HCT116 (cell line): ENCODE measurements at regions not wholly inside any gene's neighbourhood (a gene's known extent, or its start where the extent isn't known, plus 50 kb on each side); places are given as distances from the start of the nearest gene placed in this dataset.
"Not testable (repeated sequence)": the region's sequence is repeated elsewhere in the genome, so short reads cannot be mapped to it uniquely, and the experiment has no call there.

Source experiments
- ATAC-seq: fragments of 200-7000 bp; cut with Tn5 transposase; 2 replicates; pipeline ENCODE4 v1.9.1; 2020; ENCODE audit warnings: mild to moderate bottlenecking, moderate library complexity
- BruUV-seq: library from RNA; stranded (reverse); fragments of 400-500 nt; replicated peaks from 2 replicates; lab custom pipeline; 2021; lab: Mats Ljungman, UMichigan
- CTCF ChIA-PET: fragments of 300-600 bp; sonication (Branson Sonifier 250); formaldehyde crosslinking; loops from one replicate; lab custom pipeline; 2021; ENCODE audit warnings: antibody characterized with exemption; lab: Charles Lee
- POLR2A ChIA-PET: fragments of 300-600, 350-600 bp; sonication (Branson Sonifier 250); formaldehyde crosslinking; loops from one replicate; lab custom pipeline; 2021; ENCODE audit warnings: antibody characterized with exemption; lab: Charles Lee
- RAD21 ChIA-PET, 2 experiments: fragments of 300-600 bp; sonication (Branson Sonifier 250); formaldehyde crosslinking; loops; one replicate each; lab custom pipeline; 2023; ENCODE audit warnings: low total read pairs in 2 of 2; ENCODE audit not compliant: uncharacterized antibody in 2 of 2, unreplicated experiment in 2 of 2, low non-redundant PET in 1 of 2; lab: Charles Lee
- DNase-seq: peaks from one replicate; pipeline ENCODE4 v3.0.0-alpha.2; 2010; ENCODE audit warnings: low read depth, low spot score
- H2AFZ ChIP-seq: fragments of 200-600 bp; shearing (Covaris generic), sonication (generic); 2 replicates; pipeline ENCODE4 v1.6.1; 2017; ENCODE audit warnings: low read depth, mixed run types, mixed read lengths, antibody characterized with exemption, low read length; ENCODE audit not compliant: poor library complexity, severe bottlenecking
- H3K27ac ChIP-seq: 2 replicates; pipeline ENCODE4 v1.5.1; 2012; ENCODE audit warnings: low read depth, low read length
- H3K27me3 ChIP-seq: fragments of 200-600 bp; sonication (generic); 2 replicates; pipeline ENCODE4 v1.6.1; 2016; ENCODE audit warnings: mixed run types, low read length, mixed read lengths; ENCODE audit not compliant: insufficient read depth
- H3K36me3 ChIP-seq, 2 experiments: fragments of 200-500 bp in 1 of 2; fragments of 200-600 bp in 1 of 2; sonication (Bioruptor generic) in 1 of 2; sonication (generic) in 1 of 2; 2 replicates each; pipeline versions ENCODE4 v1.5.1 to v1.6.1; 2014 to 2016; ENCODE audit warnings: low read length in 2 of 2, inconsistent platforms in 1 of 2, mixed read lengths in 1 of 2, mixed run types in 1 of 2; ENCODE audit not compliant: insufficient read depth in 2 of 2, control insufficient read depth in 1 of 2
- H3K4me1 ChIP-seq, 2 experiments: fragments of 200-600 bp in 1 of 2; sonication (generic) in 1 of 2; 2 replicates each; pipeline versions ENCODE4 v1.5.1 to v1.6.1; 2012 to 2017; ENCODE audit warnings: low read length in 2 of 2, inconsistent platforms in 1 of 2, mild to moderate bottlenecking in 1 of 2, mixed read lengths in 1 of 2, mixed run types in 1 of 2, moderate library complexity in 1 of 2; ENCODE audit not compliant: insufficient read depth in 2 of 2, control insufficient read depth in 1 of 2
- H3K4me2 ChIP-seq: fragments of 200-600 bp; sonication (generic); 2 replicates; pipeline ENCODE4 v1.6.1; 2017; ENCODE audit warnings: mixed run types, low read length, mixed read lengths
- H3K4me3 ChIP-seq, 2 experiments: fragments of 200-600 bp in 1 of 2; sonication (generic) in 1 of 2; replicated peaks in 1 of 2; 2 replicates each; pipeline ENCODE4 v1.5.1; 2011 to 2016; ENCODE audit warnings: low read length in 2 of 2, control low read depth in 1 of 2, low read depth in 1 of 2, mild to moderate bottlenecking in 1 of 2, mixed read lengths in 1 of 2, mixed run types in 1 of 2
- H3K79me2 ChIP-seq: fragments of 200-600 bp; sonication (generic); 2 replicates; pipeline ENCODE4 v1.6.1; 2017; ENCODE audit warnings: mild to moderate bottlenecking, mixed run types, low read length, moderate library complexity, mixed read lengths; ENCODE audit not compliant: insufficient read depth
- H3K9ac ChIP-seq: fragments of 200-600 bp; sonication (generic); 2 replicates; pipeline ENCODE4 v1.6.1; 2016; ENCODE audit warnings: low read length, mixed read lengths
- H3K9me2 ChIP-seq: fragments of 200-600 bp; sonication (generic), shearing (Covaris generic); 2 replicates; pipeline ENCODE4 v1.6.1; 2017; ENCODE audit warnings: mixed run types, mild to moderate bottlenecking, moderate library complexity; ENCODE audit not compliant: insufficient read depth
- H3K9me3 ChIP-seq, 2 experiments: fragments of 200-500 bp in 1 of 2; fragments of 200-600 bp in 1 of 2; sonication (Bioruptor generic) in 1 of 2; sonication (generic) in 1 of 2; 2 replicates each; pipeline ENCODE4 v1.6.1; 2014 to 2017; ENCODE audit warnings: low read length in 2 of 2, mixed read lengths in 2 of 2, inconsistent platforms in 1 of 2, low read depth in 1 of 2, mild to moderate bottlenecking in 1 of 2, mixed run types in 1 of 2, moderate library complexity in 1 of 2; ENCODE audit not compliant: control insufficient read depth in 1 of 2, insufficient read depth in 1 of 2
- H4K20me1 ChIP-seq: fragments of 200-600 bp; sonication (generic), shearing (Covaris generic); 2 replicates; pipeline ENCODE4 v1.6.1; 2017; ENCODE audit warnings: mixed run types, mild to moderate bottlenecking, moderate library complexity; ENCODE audit not compliant: insufficient read depth
- CBX3 ChIP-seq: IDR thresholded peaks from 2 replicates; pipeline ENCODE4 v1.6.1; 2012; ENCODE audit warnings: low read depth
- CEBPB ChIP-seq: IDR thresholded peaks from 2 replicates; pipeline ENCODE4 v1.6.1; 2012; ENCODE audit warnings: low read depth
- EZH2 ChIP-seq: fragments of 200-600 bp; sonication (generic); IDR thresholded peaks from 2 replicates; pipeline ENCODE4 v1.6.1; 2017; ENCODE audit warnings: antibody characterized with exemption, mixed run types
- POLR2A ChIP-seq: IDR thresholded peaks from 2 replicates; pipeline ENCODE4 v1.7.0; 2011; ENCODE audit warnings: borderline replicate concordance; ENCODE audit not compliant: insufficient read depth, insufficient read length; ENCODE audit errors: extremely low read depth
- POLR2AphosphoS5 ChIP-seq: IDR thresholded peaks from 2 replicates; pipeline ENCODE4 v1.6.1; 2011; ENCODE audit warnings: mild to moderate bottlenecking, low read depth, low read length, moderate library complexity
- RAD21 ChIP-seq: IDR thresholded peaks from 2 replicates; pipeline ENCODE4 v1.6.1; 2012; ENCODE audit warnings: low read depth, mild to moderate bottlenecking
- REST ChIP-seq: IDR thresholded peaks from 2 replicates; pipeline ENCODE4 v1.6.1; 2012; ENCODE audit warnings: low read depth
- SIN3A ChIP-seq: IDR thresholded peaks from 2 replicates; pipeline ENCODE4 v1.6.1; 2012; ENCODE audit warnings: low read depth
- TCF7L2 ChIP-seq: IDR thresholded peaks from 2 replicates; pipeline ENCODE4 v1.7.0; 2011; ENCODE audit warnings: borderline replicate concordance, inconsistent platforms; ENCODE audit not compliant: insufficient read depth, insufficient read length; ENCODE audit errors: extremely low read depth
- YY1 ChIP-seq: IDR thresholded peaks from 2 replicates; pipeline ENCODE4 v1.6.1; 2011; ENCODE audit warnings: low read length, low read depth, moderate library complexity, mild to moderate bottlenecking; ENCODE audit not compliant: insufficient replicate concordance; ENCODE audit errors: extremely low read depth
- ZNF274 ChIP-seq: fragments of 200-500 bp; sonication (Bioruptor generic); IDR thresholded peaks from 2 replicates; pipeline ENCODE4 v1.6.1; 2014; ENCODE audit warnings: mild to moderate bottlenecking, low read depth, low read length, inconsistent platforms
- intact Hi-C: fragments of 100-400 bp; cut with micrococcal nuclease; formaldehyde crosslinking; loops from 2 replicates; pipeline ENCODE4 v1.10.0; 2022

- no peak for TF ChIP-seq ZNF274
- no peak for TF ChIP-seq SIN3A
- TF ChIP-seq TCF7L2 = no peak
- no peak for TF ChIP-seq YY1
- no peak for TF ChIP-seq RAD21
- Histone ChIP-seq H3K9me3 (0 out of 4 replicates have a peak, but pooled peaks cover 0 to under 1% of the 10 kb centered on the region in 2 experiments), H3K4me1 (no peaks in the 10 kb centered on the region), H4K20me1 (no peaks in the 10 kb centered on the region), H3K9ac (no peak overlapping the region), H3K4me2 (no peak overlapping the region), H2AFZ (no peak overlapping the region), H3K9me2 (no peaks in the 10 kb centered on the region), H3K36me3 (no peaks in the 10 kb centered on the region), H3K4me3 (no peak overlapping the region), H3K27me3 (no peaks in the 10 kb centered on the region), H3K79me2 (no peaks in the 10 kb centered on the region), H3K27ac (no peak overlapping the region)
- BruUV-seq = no TSS peak
- CTCF ChIA-PET = no interaction called here
- no peak for DNase-seq
- intact Hi-C loops = no loop called here
- RAD21 ChIA-PET = no interaction called here
- POLR2A ChIA-PET = no interaction called here
- no peak for ATAC-seq
Measured at GRCh38 chr3:191985691-191986090, 524.7 kb downstream of the PYDC2 start.

- Histone ChIP-seq H3K4me1 (no peaks in the 10 kb centered on the region), H3K27me3 (no peaks in the 10 kb centered on the region), H3K9me2 (no peaks in the 10 kb centered on the region), H3K9me3 (no peaks in the 10 kb centered on the region), H4K20me1 (no peaks in the 10 kb centered on the region), H3K9ac (no peak overlapping the region), H3K79me2 (no peaks in the 10 kb centered on the region), H3K27ac (no peak overlapping the region), H3K36me3 (no peaks in the 10 kb centered on the region), H3K4me2 (no peak overlapping the region), H2AFZ (no peak overlapping the region), H3K4me3 (no peak overlapping the region)
- RAD21 ChIA-PET = no interaction called here
- TF ChIP-seq POLR2AphosphoS5 = no peak
- TF ChIP-seq SIN3A = no peak
- no peak for TF ChIP-seq RAD21
- no peak for TF ChIP-seq CEBPB
- TF ChIP-seq EZH2 = no peak
- no peak for TF ChIP-seq POLR2A
- TF ChIP-seq REST = no peak
- TF ChIP-seq CBX3 = no peak
- intact Hi-C loops = no loop called here
- no TSS peak for BruUV-seq
- no peak for DNase-seq
- POLR2A ChIA-PET = no interaction called here
- ATAC-seq = no peak
- CTCF ChIA-PET = no interaction called here
Measured at GRCh38 chr3:191987831-191988350, 526.9 kb downstream of the PYDC2 start.

- H3K4me2 ChIP-seq, DNase-seq, H3K9ac ChIP-seq, H3K79me2 ChIP-seq, CTCF ChIA-PET, H3K36me3 ChIP-seq, RAD21 ChIA-PET, H3K27ac ChIP-seq, intact Hi-C loops, H3K4me1 ChIP-seq, POLR2A ChIA-PET, H3K27me3 ChIP-seq, H3K9me3 ChIP-seq, BruUV-seq, H2AFZ ChIP-seq, H3K9me2 ChIP-seq, ATAC-seq, H3K4me3 ChIP-seq, H4K20me1 ChIP-seq: not testable (repeated sequence)
Measured at GRCh38 chr3:191993952-191994351, 533.0 kb downstream of the PYDC2 start.
